ENCODE measurements at regions not wholly inside any gene's neighbourhood (a gene's known extent, or its start where the extent isn't known, plus 50 kb on each side); places are given as distances from the start of the nearest gene placed in this dataset.

- no peak for TF ChIP-seq POLR2AphosphoS5 (IDR thresholded peaks at IDR 0.05; ENCODE audit: low read depth, low read length)
- no peak for TF ChIP-seq POLR2A (IDR thresholded peaks at IDR 0.05; ENCODE audit: low read depth, low read length)
These were observed 136.6 kb upstream of the OR13F1 start for GRCh38 chr9:104367507-104367906.
